ENCODE measurements at regions not wholly inside any gene's neighbourhood (a gene's known extent, or its start where the extent isn't known, plus 50 kb on each side); places are given as distances from the start of the nearest gene placed in this dataset.
A peak's percentile ranks its signal among the peaks of the same experiment; 100 is the strongest.

DNA sequence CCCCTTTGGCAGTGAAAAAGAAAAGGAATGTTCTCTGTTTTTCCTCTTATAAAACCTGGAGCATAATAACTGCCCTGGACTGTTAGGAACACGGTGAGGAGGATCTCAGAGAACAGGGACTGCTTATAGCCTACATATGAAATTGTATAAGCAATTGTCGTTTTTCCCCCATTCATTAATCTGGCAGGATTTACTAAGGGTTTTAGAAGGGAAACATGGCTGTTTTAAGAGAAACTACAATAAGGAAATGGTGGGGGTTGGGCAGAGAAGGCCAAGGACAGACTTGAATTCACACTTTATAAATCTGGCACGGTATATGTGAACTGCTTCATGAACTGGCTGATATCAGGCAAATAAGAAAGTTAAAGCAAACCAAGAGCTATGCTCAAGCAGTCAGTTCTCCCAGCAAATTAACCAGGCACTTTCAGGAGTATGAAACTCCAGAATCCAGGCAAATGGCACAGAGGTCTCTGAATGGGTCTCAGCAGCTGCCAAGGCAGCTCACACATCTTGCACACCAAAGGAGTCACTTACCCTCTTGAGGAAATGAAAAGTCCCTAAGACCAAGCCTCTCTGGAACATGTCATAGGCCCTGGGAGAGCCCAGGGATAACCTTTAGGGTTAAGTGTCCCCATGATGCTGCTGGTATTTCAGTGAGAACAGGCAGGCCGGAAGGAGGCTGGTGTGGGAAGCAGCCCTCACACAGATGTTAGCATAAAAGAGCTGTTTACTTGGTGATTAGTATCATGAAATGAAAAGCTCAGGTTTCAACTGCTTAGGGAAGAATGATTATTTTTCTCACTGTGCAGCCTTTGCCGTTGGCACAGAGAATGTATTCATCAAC is 260.5 kb upstream of the MARCKS start:
- no peak for TF ChIP-seq SIN3A (IDR thresholded peaks at IDR 0.05; ENCODE audit: borderline replicate concordance, insufficient read depth, low read length)
- TF ChIP-seq REST (IDR thresholded peaks at IDR 0.05; ENCODE audit: insufficient read depth in 1 of 2, low read depth in 2 of 2, low read length in 2 of 2) = 0 out of 4 replicates have a peak, but pooled peaks of 1 of the 2 experiments have one; percentile 54
- TF ChIP-seq POLR2AphosphoS5 (IDR thresholded peaks at IDR 0.05; ENCODE audit: low read depth, low read length) = no peak
- TF ChIP-seq FOXP2 (optimal IDR thresholded peaks at IDR 0.05; ENCODE audit: borderline replicate concordance, extremely low read depth, extremely low read length, insufficient read depth) = peak; percentile 71
- no peak for TF ChIP-seq TAF1 (IDR thresholded peaks at IDR 0.05; ENCODE audit: borderline replicate concordance, insufficient read depth, low read length)

GRCh38 chr6:113597231-113597583 is 259.9 kb upstream of the MARCKS start:
- TF ChIP-seq TAF1 (IDR thresholded peaks at IDR 0.05; ENCODE audit: borderline replicate concordance, insufficient read depth, low read length) (no peak), SIN3A (IDR thresholded peaks at IDR 0.05; ENCODE audit: borderline replicate concordance, insufficient read depth, low read length) (no peak), POLR2AphosphoS5 (IDR thresholded peaks at IDR 0.05; ENCODE audit: low read depth, low read length) (no peak), REST (IDR thresholded peaks at IDR 0.05; ENCODE audit: insufficient read depth in 1 of 2, low read depth in 2 of 2, low read length in 2 of 2) (no peak)

DNA sequence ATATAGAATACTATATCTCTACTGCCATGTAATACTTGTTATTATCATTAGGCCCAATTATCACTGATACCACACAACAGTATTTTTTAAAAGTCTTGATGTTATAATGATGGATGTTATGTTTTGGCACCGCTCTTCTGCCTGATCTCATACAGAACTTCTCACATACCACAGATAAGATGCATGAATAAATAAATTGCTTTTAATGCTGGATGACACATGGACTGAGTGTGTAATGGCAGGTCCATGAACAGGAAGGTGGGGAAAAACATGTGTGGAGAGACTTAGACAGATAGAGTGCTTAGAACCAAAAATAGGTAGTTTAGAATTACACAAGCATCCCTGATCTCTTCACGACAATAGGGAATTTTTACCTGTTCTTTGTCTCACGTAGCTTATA is 258.4 kb upstream of the MARCKS start:
- TF ChIP-seq FOXP2 (optimal IDR thresholded peaks at IDR 0.05; ENCODE audit: borderline replicate concordance, extremely low read depth, extremely low read length, insufficient read depth) (no peak), SIN3A (IDR thresholded peaks at IDR 0.05; ENCODE audit: borderline replicate concordance, insufficient read depth, low read length) (no peak), POLR2AphosphoS5 (IDR thresholded peaks at IDR 0.05; ENCODE audit: low read depth, low read length) (no peak), REST (IDR thresholded peaks at IDR 0.05; ENCODE audit: insufficient read depth in 1 of 2, low read depth in 2 of 2, low read length in 2 of 2) (no peak), TAF1 (IDR thresholded peaks at IDR 0.05; ENCODE audit: borderline replicate concordance, insufficient read depth, low read length) (no peak)

- no peak for TF ChIP-seq FOXP2 (optimal IDR thresholded peaks at IDR 0.05; ENCODE audit: borderline replicate concordance, extremely low read depth, extremely low read length, insufficient read depth)
- TF ChIP-seq REST (IDR thresholded peaks at IDR 0.05; ENCODE audit: insufficient read depth in 1 of 2, low read depth in 2 of 2, low read length in 2 of 2) = no peak
These were observed 257.7 kb upstream of the MARCKS start for GRCh38 chr6:113599444-113599843.
